H9 (cell line): ENCODE measurements at regions not wholly inside any gene's neighbourhood (a gene's known extent, or its start where the extent isn't known, plus 50 kb on each side); places are given as distances from the start of the nearest gene placed in this dataset.
A peak's percentile ranks its signal among the peaks of the same experiment; 100 is the strongest.

ENCODE experiments used
- DNase-seq: peaks from one replicate; pipeline ENCODE4 v3.0.0-alpha.2; 2017
- H2AFZ ChIP-seq: one replicate; pipeline ENCODE4 v1.6.1; 2013; ENCODE audit warnings: mild to moderate bottlenecking, low read length, control low read depth, moderate library complexity
- H2AK5ac ChIP-seq: 2 replicates; pipeline ENCODE4 v1.6.1; 2013; ENCODE audit warnings: low read length, control low read depth, mixed read lengths; ENCODE audit not compliant: insufficient read length
- H2BK120ac ChIP-seq: one replicate; pipeline ENCODE4 v1.6.1; 2013; ENCODE audit warnings: low read depth, mild to moderate bottlenecking, low read length, control low read depth, inconsistent platforms; ENCODE audit not compliant: poor library complexity, severe bottlenecking
- H2BK12ac ChIP-seq: 2 replicates; pipeline ENCODE4 v1.6.1; 2013; ENCODE audit warnings: low read length, control low read depth, mixed read lengths, low read depth; ENCODE audit not compliant: insufficient read length
- H2BK15ac ChIP-seq: 2 replicates; pipeline ENCODE4 v1.6.1; 2013; ENCODE audit warnings: low read depth, low read length, control low read depth
- H2BK20ac ChIP-seq: one replicate; pipeline ENCODE4 v1.6.1; 2013; ENCODE audit warnings: low read depth, mild to moderate bottlenecking, low read length, control low read depth, inconsistent platforms; ENCODE audit not compliant: poor library complexity, severe bottlenecking
- H2BK5ac ChIP-seq: 2 replicates; pipeline ENCODE4 v1.6.1; 2013; ENCODE audit warnings: low read length, control low read depth, mixed read lengths; ENCODE audit not compliant: insufficient read length
- H3K14ac ChIP-seq: 2 replicates; pipeline ENCODE4 v1.6.1; 2013; ENCODE audit warnings: low read length, control low read depth; ENCODE audit not compliant: insufficient read depth
- H3K18ac ChIP-seq: 2 replicates; pipeline ENCODE4 v1.6.1; 2013; ENCODE audit warnings: low read depth, mild to moderate bottlenecking, mixed read lengths, low read length, control low read depth; ENCODE audit not compliant: insufficient read length
- H3K23ac ChIP-seq: 2 replicates; pipeline ENCODE4 v1.6.1; 2013; ENCODE audit warnings: low read length, control low read depth, mixed read lengths, low read depth; ENCODE audit not compliant: insufficient read length
- H3K23me2 ChIP-seq: 2 replicates; pipeline ENCODE4 v1.6.1; 2013; ENCODE audit warnings: low read depth, mild to moderate bottlenecking, mixed read lengths, low read length, control low read depth; ENCODE audit not compliant: insufficient read length, poor library complexity, severe bottlenecking
- H3K27ac ChIP-seq: 2 replicates; pipeline ENCODE4 v1.5.1; 2013; ENCODE audit warnings: low read length, control low read depth, mixed read lengths, low read depth; ENCODE audit not compliant: insufficient read length
- H3K27me3 ChIP-seq: 2 replicates; pipeline ENCODE4 v1.6.1; 2013; ENCODE audit warnings: low read length, control low read depth, inconsistent platforms; ENCODE audit not compliant: insufficient read depth
- H3K4ac ChIP-seq: 2 replicates; pipeline ENCODE4 v1.6.1; 2013; ENCODE audit warnings: low read depth, mild to moderate bottlenecking, control low read depth, inconsistent platforms, low read length, moderate library complexity
- H3K4me1 ChIP-seq: 2 replicates; pipeline ENCODE4 v1.6.1; 2013; ENCODE audit warnings: low read length, control low read depth, inconsistent platforms; ENCODE audit not compliant: insufficient read depth
- H3K4me2 ChIP-seq: 2 replicates; pipeline ENCODE4 v1.6.1; 2013; ENCODE audit warnings: low read length, control low read depth, mixed read lengths; ENCODE audit not compliant: insufficient read length, insufficient read depth
- H3K56ac ChIP-seq: 2 replicates; pipeline ENCODE4 v1.6.1; 2013; ENCODE audit warnings: low read depth, mild to moderate bottlenecking, mixed read lengths, low read length, control low read depth; ENCODE audit not compliant: insufficient read length
- H3K79me1 ChIP-seq: 2 replicates; pipeline ENCODE4 v1.6.1; 2013; ENCODE audit warnings: low read depth, mild to moderate bottlenecking, moderate library complexity, low read length, control low read depth, inconsistent platforms; ENCODE audit not compliant: insufficient read depth, poor library complexity, severe bottlenecking
- H3K79me2 ChIP-seq: 2 replicates; pipeline ENCODE4 v1.6.1; 2013; ENCODE audit warnings: low read length, control low read depth, inconsistent platforms; ENCODE audit not compliant: insufficient read depth
- H3K9ac ChIP-seq: 2 replicates; pipeline ENCODE4 v1.6.1; 2013; ENCODE audit warnings: low read length, control low read depth, mixed read lengths; ENCODE audit not compliant: insufficient read length; ENCODE audit errors: extremely low read depth
- H3K9me3 ChIP-seq: one replicate; pipeline ENCODE4 v1.6.1; 2013; ENCODE audit warnings: low read depth, low read length, inconsistent platforms; ENCODE audit not compliant: control insufficient read depth
- H3T11ph ChIP-seq: one replicate; pipeline ENCODE4 v1.6.1; 2013; ENCODE audit warnings: mild to moderate bottlenecking, low read length, control low read depth, inconsistent platforms
- H4K20me1 ChIP-seq: one replicate; pipeline ENCODE4 v1.6.1; 2013; ENCODE audit not compliant: control insufficient read depth, insufficient read length, insufficient read depth
- H4K5ac ChIP-seq: 2 replicates; pipeline ENCODE4 v1.6.1; 2013; ENCODE audit warnings: low read depth, mild to moderate bottlenecking, mixed read lengths, low read length, control low read depth; ENCODE audit not compliant: insufficient read length
- H4K8ac ChIP-seq: replicated peaks from 2 replicates; pipeline ENCODE4 v1.6.1; 2013; ENCODE audit warnings: low read length, control low read depth, mixed read lengths, low read depth; ENCODE audit not compliant: insufficient read length
- H4K91ac ChIP-seq: 2 replicates; pipeline ENCODE4 v1.6.1; 2013; ENCODE audit warnings: low read depth, mild to moderate bottlenecking, moderate library complexity, mixed read lengths, low read length, control low read depth; ENCODE audit not compliant: insufficient read length
- H3K27ac Mint-ChIP-seq, 3 experiments: 2 replicates in 2 of 3; 3 replicates in 1 of 3; pipeline ENCODE4 v1.8.0; 2020 to 2021; ENCODE audit warnings: mixed read lengths in 3 of 3, mild to moderate bottlenecking in 1 of 3, moderate library complexity in 1 of 3
- H3K27me3 Mint-ChIP-seq: 2 replicates; pipeline ENCODE4 v1.8.0; 2021; ENCODE audit warnings: low read depth, mild to moderate bottlenecking, moderate library complexity, mixed read lengths
- H3K36me3 Mint-ChIP-seq, 3 experiments: 2 replicates in 2 of 3; 3 replicates in 1 of 3; pipeline ENCODE4 v1.8.0; 2020 to 2021; ENCODE audit warnings: low read depth in 3 of 3, mixed read lengths in 3 of 3; ENCODE audit not compliant: insufficient read depth in 1 of 3
- H3K4me1 Mint-ChIP-seq, 2 experiments: 2 replicates each; pipeline ENCODE4 v1.8.0; 2020; ENCODE audit warnings: mixed read lengths in 2 of 2
- H3K4me3 Mint-ChIP-seq, 2 experiments: 2 replicates in 1 of 2; 3 replicates in 1 of 2; pipeline ENCODE4 v1.8.0; 2020 to 2021; ENCODE audit warnings: mild to moderate bottlenecking in 2 of 2, mixed read lengths in 2 of 2, moderate library complexity in 1 of 2
- H3K9me3 Mint-ChIP-seq, 2 experiments: 2 replicates in 1 of 2; 3 replicates in 1 of 2; pipeline ENCODE4 v1.8.0; 2020; ENCODE audit warnings: mild to moderate bottlenecking in 2 of 2, mixed read lengths in 2 of 2, moderate library complexity in 1 of 2
- CTCF ChIP-seq: fragments of 200-600 bp; sonication (generic); conservative IDR thresholded peaks from 3 replicates; pipeline ENCODE4 v1.8.0; 2021; ENCODE audit warnings: antibody characterized with exemption, mild to moderate bottlenecking
- WGBS: extraction: QIAGEN DNeasy Blood & Tissue Kit; methylation state at CpG from one replicate; pipeline ENCODE4 v1.1.7; 2013; ENCODE audit warnings: missing lambda C conversion rate, low lambda C conversion rate, mixed read lengths; ENCODE audit not compliant: insufficient read length; ENCODE audit errors: extremely low coverage; 5-methylcytosine and 5-hydroxymethylcytosine counted together

- Histone ChIP-seq H3K18ac (no peak overlapping the region), H3T11ph (no peak overlapping the region), H3K27ac (no peak overlapping the region), H2BK12ac (no peak overlapping the region), H3K23me2 (no peaks in the 10 kb centered on the region), H3K27me3 (no peaks in the 10 kb centered on the region), H3K79me1 (no peaks in the 10 kb centered on the region), H3K56ac (no peak overlapping the region), H2BK15ac (no peak overlapping the region), H2AK5ac (no peak overlapping the region), H3K9ac (no peak overlapping the region), H2BK120ac (no peak overlapping the region), H4K8ac (no peak overlapping the region), H2BK5ac (no peak overlapping the region), H4K5ac (no peak overlapping the region), H4K20me1 (no peaks in the 10 kb centered on the region), H2BK20ac (no peak overlapping the region), H4K91ac (no peak overlapping the region), H3K4me1 (no peaks in the 10 kb centered on the region), H3K9me3 (no peaks in the 10 kb centered on the region), H3K79me2 (no peaks in the 10 kb centered on the region), H3K23ac (no peak overlapping the region), H3K4ac (no peak overlapping the region), H3K4me2 (no peak overlapping the region), H2AFZ (peak overlapping the region; percentile 45), H3K14ac (no peak overlapping the region)
- no CpG with 5 or more reads among the region's 5 CpGs for WGBS
- Mint-ChIP-seq H3K27me3 (no peaks in the 10 kb centered on the region), H3K4me3 (no peak overlapping the region), H3K27ac (no peak overlapping the region), H3K9me3 (no peaks in the 10 kb centered on the region), H3K4me1 (no peaks in the 10 kb centered on the region), H3K36me3 (no peaks in the 10 kb centered on the region)
- no peak for DNase-seq
- no peak for TF ChIP-seq CTCF
These were observed 160.3 kb upstream of the COL3A1 start for GRCh38 chr2:188813857-188814256.
